HG03108 (cell line): ENCODE measurements at regions not wholly inside any gene's neighbourhood (a gene's known extent, or its start where the extent isn't known, plus 50 kb on each side); places are given as distances from the start of the nearest gene placed in this dataset.
"Not testable (repeated sequence)": the region's sequence is repeated elsewhere in the genome, so short reads cannot be mapped to it uniquely, and the experiment has no call there.

Experiments used
- ATAC-seq: cut with Tn5 transposase; IDR thresholded peaks from one replicate; pipeline ENCODE4 v1.9.1; 2021; ENCODE audit warnings: moderate library complexity; ENCODE audit not compliant: unreplicated experiment

DNA sequence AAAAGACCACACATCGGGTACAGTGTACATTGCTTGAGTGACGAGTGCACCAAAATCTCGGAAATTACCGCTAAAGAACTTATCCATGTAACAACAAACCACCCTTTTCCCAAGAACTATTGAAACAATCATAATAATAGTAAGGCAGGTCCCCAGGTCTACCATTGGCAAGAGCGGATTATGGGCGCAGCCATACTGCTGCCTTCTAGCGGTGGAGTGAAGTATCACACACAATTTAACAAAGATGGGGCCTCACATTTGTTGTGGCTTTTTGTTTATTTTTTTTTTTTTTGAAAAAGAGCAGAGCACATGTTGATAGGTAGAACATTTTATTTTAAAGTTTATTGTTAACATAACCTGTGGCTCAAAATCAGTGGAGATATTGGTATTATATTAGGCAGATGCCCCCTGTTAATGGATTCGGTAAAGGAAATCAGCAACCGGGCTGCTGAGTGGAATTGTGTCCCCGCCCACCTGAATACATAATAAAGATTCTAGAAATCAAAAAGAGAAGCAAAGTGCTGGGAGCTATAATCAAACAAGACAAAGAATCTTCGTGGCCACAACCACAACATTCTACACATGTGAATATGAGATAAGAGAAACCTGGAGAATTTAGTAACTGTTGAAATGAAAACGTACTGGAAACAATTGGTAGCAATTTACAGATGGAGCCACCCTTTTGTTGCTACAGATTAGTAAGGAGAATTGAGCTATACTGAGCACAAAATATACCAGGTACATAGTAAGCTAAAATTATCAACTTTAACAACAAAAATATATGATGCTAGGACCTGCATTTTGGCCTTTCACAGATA is 94.2 kb upstream of the EXOC2 start:
- ATAC-seq, result no peak

DNA sequence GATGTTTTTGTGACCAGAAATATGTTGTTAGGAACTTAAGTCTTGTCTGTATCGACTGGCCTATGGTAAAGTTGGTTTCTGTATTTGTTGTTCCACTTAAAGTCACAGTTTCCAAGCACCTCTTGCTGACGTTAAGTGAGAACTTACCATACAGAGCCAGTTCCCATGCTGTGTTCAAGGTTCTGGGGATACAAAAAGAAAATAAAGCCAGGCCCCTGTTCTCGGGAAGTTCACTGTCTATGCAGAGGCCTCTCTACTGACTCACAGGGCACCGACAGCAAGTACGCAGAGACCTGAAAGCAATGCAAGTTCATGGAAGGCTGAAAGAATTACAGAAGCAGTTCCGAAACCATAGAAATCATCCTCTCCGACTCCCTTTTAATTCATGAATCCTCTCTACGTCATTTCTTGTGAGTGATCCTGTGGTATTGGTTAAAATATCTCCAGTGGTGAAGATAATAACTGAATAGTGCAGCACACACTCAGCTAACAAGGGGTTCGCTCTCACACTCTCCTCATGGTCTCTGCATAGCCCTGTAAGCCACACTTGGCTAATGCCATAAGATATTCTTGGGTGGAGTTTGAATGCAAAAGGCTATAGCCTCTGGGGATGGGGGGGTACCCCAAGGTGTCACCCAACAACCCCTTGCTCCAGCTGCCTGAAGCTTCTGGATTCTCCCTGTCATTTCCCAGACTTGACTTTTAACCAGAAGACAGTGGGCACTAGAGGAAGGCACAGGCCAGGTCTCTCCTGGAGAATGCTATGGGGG is 91.2 kb upstream of the EXOC2 start:
- no peak for ATAC-seq

- ATAC-seq, result no peak
Measured at GRCh38 chr6:782141-782540, 89.2 kb upstream of the EXOC2 start.

DNA sequence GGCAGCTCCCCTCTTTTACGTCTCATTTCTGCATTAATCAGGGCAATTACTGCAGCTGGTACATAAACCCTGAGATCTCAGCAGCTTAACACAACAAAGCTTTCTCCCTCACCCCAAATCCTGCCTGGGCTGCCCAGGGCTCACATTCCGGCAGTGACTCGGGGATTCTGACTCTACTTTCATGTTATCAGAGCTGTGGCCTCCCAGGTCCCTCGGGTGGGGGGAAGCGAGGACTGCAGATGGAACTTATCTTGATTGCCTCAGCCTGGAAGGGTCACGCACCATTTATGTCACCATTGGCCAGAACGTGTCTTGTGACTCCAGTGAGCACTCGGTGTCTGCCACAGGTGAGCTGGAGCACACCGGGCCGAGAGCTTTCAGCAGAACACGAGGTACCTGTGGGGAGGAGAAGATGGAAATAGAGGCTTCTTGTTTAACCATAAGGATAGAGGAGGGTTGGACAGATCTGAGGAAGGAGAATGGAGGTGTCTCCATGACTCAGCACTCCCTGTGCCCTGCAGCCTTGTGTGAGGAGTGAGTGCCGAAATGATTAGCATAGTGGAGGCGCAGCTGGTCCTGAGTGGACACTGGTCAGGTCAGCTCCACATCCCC is 88.5 kb upstream of the EXOC2 start:
- no peak for ATAC-seq

DNA sequence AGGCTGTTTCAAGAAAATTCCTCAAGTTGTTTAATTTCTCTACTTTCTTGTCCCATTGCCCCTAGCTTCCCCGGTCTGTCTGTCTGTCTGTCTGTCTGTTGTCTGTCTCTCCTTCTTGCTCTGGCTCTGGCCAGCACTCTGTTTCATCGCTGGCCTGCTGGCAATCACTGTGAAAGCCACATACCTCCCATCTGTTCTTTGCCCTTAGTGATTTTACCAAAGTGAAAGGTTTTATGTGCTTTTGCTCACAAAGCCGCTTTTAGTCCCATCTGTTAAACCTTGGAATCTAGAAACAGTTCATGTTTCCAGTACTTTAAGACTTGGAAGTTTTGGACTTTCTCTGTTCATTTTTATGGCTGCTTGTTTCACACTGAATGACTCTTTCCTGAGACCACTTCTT is 87.8 kb upstream of the EXOC2 start:
- no peak for ATAC-seq

GRCh38 chr6:776951-777350 is 84.0 kb upstream of the EXOC2 start:
- ATAC-seq, result no peak

DNA sequence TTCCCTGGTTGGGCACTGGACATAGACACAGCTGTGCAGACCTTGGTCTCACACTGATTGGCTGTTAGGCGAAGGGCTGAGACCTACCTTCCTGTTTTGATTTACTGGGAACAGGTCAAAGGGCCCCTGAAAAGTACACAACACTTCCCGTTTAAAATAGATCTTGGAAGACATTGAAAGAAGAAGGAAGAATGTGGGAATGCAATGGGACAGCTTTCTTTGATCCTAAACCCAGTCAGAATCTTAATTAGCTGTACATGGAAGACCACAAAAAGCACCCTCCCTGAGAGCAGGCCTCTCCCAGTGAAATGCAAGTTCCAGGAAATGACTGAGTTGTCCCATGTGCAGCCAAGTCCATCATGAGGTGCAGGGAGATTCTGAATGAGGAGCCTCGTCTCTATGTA is 83.6 kb upstream of the EXOC2 start:
- no peak for ATAC-seq

DNA sequence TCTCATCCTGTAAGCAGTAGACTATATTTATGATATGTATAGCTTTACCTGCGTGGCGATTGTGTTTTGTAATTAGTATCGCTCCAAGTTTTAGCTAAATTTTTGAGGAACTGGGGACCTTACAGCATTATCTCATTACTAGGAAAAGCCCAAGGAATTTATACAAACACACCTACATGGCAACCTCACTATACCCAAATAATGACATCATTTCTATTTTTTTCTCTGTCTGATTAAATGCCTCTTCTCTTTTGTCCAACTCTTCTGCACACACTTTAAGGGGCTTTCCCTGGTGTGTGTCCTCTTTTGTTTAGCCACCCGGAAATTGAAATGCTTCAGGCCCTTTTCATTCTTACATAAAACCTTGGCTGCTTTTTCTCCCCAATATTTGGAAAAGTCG is 82.9 kb upstream of the EXOC2 start:
- no peak for ATAC-seq

GRCh38 chr6:771683-772082 is 78.7 kb upstream of the EXOC2 start:
- ATAC-seq, result not testable (repeated sequence)

DNA sequence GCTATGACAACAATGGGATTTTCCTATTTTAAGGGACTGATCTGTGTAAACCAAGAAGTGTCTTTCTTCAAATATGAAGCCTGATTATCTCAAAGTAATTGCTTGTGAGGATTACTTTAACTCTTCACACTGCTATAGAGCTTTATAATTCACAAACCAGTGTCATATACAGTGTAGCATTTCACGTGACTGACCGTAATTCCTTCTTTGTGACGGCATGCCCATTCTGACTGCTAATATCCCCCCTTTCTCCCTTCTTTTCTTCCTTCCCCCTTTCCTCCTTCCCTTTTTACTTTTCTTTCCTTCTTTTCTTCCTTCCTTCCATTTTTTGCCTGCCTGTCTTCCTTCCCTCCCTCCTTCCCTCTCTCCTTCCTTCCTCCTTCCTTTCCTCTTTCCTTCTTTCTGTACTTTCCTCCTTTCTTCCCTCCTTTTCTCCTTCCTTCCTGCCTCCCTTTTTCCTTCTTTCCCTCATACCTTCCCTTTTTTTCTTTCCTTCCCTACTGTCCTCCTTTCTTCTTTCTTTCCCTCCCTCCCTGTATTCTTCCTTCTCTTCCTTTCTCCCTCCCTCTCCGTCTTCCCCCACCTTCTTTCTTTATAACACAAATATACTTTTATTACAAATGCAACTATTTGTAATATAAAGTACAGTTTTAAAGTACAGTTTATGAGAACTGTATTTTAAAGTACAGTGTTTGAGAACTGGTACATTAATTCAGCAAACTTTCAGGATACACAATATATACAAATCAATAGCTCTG is 75.0 kb upstream of the EXOC2 start:
- ATAC-seq, result no peak

DNA sequence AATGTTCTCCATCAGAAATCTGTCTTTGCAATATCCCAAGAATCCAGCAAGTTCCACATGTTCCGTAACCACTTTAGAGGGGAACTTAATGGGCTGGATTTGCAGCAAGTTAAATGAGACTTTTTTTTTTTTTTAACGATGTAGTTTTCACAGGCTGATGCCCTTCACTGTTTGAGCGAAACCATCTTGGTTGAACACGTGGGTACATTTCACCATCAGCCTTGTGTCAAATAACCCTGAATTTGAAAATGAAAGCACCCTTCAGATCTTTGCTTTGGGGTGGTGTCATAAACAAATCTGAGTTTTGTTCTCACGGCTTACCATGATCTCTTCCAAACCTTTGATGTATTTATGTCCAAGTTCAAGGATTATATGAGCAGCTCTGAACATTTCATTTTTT is 73.7 kb upstream of the EXOC2 start:
- no peak for ATAC-seq

DNA sequence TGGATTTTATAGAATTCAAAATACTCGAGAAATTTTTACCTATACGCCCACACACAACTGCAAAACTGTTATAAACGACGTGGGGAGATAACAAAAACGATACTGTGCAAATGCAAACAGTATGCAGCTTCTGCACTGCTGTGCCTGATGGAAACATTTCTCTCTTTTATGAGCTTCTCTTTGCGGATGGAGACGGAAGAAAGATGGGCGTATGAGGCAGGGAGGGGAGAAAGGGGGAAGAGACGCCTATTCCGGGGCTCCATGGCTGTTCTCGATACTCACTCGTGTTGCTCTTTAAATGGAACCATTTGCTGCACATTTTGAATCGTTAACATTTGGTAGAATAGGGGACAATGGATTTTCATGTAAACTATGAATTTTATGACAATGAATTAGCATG is 69.1 kb upstream of the EXOC2 start:
- ATAC-seq, result no peak

DNA sequence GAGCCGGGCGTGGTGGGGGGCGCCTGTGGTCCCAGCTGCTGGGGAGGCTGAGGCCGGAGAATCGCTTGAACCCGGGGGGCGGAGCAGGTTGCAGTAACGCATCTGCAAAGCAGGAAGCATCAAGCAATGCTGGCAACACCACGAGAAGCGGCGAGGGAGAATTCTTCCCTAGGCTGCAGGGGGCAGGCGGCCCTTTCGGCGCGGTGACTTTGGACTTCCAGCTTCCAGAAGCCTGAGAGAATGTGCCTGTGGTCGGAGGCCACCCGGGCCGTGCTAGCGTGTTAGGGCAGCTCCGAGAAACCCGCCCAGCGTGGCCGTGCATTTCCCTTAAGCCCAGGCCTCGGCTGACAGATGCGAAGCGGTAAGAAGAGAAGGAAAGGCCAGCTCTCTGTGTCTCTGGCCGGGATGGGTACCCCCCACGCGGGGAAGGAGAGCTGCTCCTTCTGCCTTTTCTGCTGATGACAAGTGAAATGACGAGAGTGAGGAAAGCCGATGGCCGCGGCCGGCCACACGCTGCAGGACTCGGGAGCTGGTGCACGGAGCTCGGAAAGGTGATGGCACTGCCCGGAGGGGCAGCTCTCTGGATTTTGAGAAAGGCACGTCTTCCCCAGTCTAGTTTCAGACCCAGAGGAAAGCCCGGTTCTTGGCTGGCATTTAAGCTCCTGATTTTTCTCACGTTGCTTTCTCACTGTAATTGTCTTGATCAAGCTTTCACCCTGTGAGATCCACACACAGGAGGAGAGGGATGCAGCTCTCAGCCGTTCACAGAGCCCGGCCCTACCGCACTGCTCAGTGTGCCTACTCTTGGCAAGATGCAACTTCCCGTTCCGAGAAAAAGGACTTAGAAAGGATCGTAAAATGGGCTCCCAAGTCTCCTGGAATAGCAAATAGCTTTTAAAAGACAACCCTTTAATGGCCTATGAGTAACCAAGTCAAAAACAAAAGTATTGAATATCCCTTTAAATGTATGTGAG is 68.3 kb upstream of the EXOC2 start:
- ATAC-seq, result no peak

DNA sequence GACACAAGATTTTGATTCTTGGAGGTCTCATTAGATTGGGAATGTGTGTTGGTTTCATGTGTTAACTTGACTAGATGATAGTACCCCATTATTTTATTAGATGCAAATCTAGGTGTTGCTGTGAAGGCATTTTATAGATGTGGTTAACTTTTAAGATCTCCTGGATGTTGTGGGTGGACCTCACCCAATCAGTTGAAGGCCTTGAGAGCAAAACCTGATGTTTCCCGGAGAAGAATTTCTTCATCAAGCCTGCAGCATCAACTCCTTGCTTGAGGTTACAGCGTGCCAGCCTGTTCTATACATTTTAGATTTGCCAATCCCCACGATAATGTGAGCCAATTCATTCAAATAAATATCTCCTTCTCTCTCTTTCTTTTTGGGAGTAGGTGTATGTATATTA is 66.8 kb upstream of the EXOC2 start:
- no peak for ATAC-seq

- ATAC-seq, result no peak
Measured at GRCh38 chr6:756224-756623, 63.3 kb upstream of the EXOC2 start.

- no peak for ATAC-seq
Measured at GRCh38 chr6:754202-754601, 61.3 kb upstream of the EXOC2 start.

- ATAC-seq, result no peak
Measured at GRCh38 chr6:753486-753885, 60.5 kb upstream of the EXOC2 start.

DNA sequence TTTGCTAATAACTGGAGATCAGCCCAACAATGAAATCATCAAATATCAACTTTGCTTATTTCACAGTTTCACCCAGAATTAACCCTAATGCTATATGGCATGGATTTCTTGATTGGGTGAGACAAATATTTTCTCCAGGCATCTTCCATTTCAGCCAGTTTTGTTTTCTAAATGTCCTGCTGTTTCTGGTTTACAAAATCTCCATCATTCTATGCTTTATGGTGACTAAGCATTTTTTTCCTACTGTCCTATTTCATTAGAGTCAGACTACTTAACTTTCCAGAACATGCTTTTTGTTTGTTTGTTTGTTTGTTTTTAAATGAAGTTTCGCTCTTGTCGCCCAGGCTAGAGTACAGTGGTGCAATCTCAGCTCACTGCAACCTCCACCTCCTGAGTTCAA is 59.5 kb upstream of the EXOC2 start:
- ATAC-seq, result no peak

- no peak for ATAC-seq
Measured at GRCh38 chr6:751765-752164, 58.8 kb upstream of the EXOC2 start.

DNA sequence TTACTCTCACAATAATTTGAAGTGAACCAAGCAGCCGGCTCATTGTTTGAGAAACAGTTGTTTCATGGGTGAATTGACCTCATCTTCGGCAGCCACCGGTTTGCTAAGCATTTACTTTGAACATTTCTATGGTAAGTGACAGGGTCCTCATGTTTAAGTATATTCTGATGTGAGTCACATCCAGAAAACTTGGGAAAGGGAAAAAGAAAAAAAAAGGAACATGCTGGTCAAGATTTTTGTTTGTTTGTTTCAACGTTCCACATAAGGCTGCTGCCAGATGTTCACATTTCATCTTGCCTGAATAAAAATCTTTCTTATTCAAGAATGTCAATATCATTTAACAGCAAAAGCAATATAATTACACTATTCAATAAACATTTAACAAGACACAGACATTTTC is 55.0 kb upstream of the EXOC2 start:
- no peak for ATAC-seq
